ENCODE measurements at regions not wholly inside any gene's neighbourhood (a gene's known extent, or its start where the extent isn't known, plus 50 kb on each side); places are given as distances from the start of the nearest gene placed in this dataset.

DNA sequence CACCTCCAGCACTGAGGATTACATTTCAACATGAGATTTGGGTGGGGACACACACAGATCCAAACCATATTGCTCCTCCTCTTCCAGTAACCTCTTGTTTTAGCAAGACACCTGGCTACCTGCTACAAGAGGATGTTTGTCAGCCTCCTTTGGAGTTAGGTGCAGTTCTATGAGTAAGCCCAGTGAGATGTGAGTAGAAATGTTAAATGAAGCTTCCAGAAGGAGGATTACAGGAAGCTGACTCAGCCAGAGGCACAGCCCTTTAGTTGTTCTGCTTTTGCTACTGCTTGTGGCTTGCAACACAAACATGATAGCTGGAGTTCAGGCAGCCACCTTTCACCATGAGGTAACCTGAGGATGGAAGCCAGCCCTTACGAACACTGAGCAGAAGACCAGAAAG, 382.7 kb upstream of the RNF32 start:
- DNase-seq (ENCODE audit: insufficient read length, low spot score) (no peak), FAIRE-seq (no peak)
- TF ChIP-seq POLR2A (IDR thresholded peaks at IDR 0.05; ENCODE audit: low read depth, low read length): no peak
- no peak for TF ChIP-seq POU2F2 (IDR thresholded peaks at IDR 0.05; ENCODE audit: low read depth, low read length)
- TF ChIP-seq SPI1 (IDR thresholded peaks at IDR 0.05; ENCODE audit: low read depth, low read length): no peak
- TF ChIP-seq POLR2AphosphoS5 (IDR thresholded peaks at IDR 0.05; ENCODE audit: low read depth, low read length): no peak
- TF ChIP-seq TAF1 (IDR thresholded peaks at IDR 0.05; ENCODE audit: low read depth, low read length): no peak
- TF ChIP-seq PAX5 (IDR thresholded peaks at IDR 0.05; ENCODE audit: insufficient read depth, low read length, severe bottlenecking): no peak

DNA sequence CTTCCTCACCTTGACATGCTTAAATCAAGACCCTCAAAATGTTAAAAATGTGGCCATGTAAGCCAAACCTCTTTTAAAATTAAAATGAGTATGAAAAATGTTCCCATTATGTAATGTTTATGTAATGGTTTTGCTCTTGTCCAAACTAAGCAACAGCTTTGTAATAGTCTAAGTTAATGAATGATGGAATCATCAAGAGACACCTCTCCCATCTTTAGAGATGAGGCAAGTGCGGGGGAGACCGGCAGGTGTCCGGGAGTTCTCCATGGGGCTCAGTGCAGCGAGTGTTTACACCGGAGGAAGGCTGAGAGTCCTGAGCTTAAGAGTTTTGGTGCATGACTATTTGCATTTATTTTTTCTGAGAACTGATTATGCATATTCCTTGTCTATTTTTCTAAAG, 384.9 kb upstream of the RNF32 start:
- TF ChIP-seq POLR2AphosphoS5 (IDR thresholded peaks at IDR 0.05; ENCODE audit: low read depth, low read length) (no peak), TAF1 (IDR thresholded peaks at IDR 0.05; ENCODE audit: low read depth, low read length) (no peak), PAX5 (IDR thresholded peaks at IDR 0.05; ENCODE audit: insufficient read depth, low read length, severe bottlenecking) (no peak), SPI1 (IDR thresholded peaks at IDR 0.05; ENCODE audit: low read depth, low read length) (no peak), POU2F2 (IDR thresholded peaks at IDR 0.05; ENCODE audit: low read depth, low read length) (no peak), POLR2A (IDR thresholded peaks at IDR 0.05; ENCODE audit: low read depth, low read length) (no peak)
- no peak for DNase-seq (ENCODE audit: insufficient read length, low spot score)

DNA sequence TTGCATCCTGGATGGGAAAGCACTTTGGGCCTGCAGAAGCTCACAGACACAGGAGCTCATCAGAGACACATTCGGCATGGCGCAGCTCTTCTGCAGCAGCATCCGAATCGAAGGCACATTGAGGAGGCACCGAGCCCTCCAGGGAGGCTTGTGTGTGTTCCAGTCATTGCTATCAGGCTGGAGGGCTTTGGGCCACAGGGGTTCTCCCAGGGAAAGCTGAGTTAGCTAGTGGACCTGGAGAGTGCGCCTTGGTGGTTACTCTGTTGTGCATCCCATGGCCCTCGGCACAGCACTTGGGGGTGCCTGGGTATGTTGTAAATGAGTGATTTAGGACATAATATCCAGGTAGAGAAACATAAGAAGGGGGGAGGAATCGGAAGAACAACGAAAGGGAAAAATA, 388.7 kb upstream of the RNF32 start:
- FAIRE-seq (no peak), DNase-seq (ENCODE audit: insufficient read length, low spot score) (no peak)

More for the DNA sequence above, 384.9 kb upstream of the RNF32 start:
- no peak for FAIRE-seq

DNA sequence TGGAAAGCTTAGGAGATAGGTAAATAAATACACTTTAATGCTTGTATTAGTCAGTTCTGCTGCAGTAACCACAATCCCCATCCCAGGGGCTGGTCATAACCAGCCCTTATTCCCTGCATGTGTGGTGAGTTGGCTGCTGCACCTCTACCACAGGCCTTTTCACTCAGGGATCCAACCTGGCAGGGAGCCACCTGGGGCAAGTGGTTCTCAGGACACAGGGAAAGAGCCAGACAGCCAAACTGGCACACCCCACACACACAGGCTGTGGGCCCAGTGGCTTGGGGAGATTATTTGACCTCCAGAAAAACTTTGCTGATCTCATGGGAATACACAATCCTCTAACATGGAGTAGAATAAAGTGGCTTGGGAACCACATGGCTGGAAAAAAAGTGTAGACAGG, 400.0 kb upstream of the RNF32 start:
- no peak for FAIRE-seq
- TF ChIP-seq POLR2A (IDR thresholded peaks at IDR 0.05; ENCODE audit: low read depth, low read length) (no peak), TAF1 (IDR thresholded peaks at IDR 0.05; ENCODE audit: low read depth, low read length) (no peak), PAX5 (IDR thresholded peaks at IDR 0.05; ENCODE audit: insufficient read depth, low read length, severe bottlenecking) (no peak), POLR2AphosphoS5 (IDR thresholded peaks at IDR 0.05; ENCODE audit: low read depth, low read length) (no peak), SPI1 (IDR thresholded peaks at IDR 0.05; ENCODE audit: low read depth, low read length) (no peak), POU2F2 (IDR thresholded peaks at IDR 0.05; ENCODE audit: low read depth, low read length) (no peak)
- DNase-seq (ENCODE audit: insufficient read length, low spot score): no peak

More for the DNA sequence above, 388.7 kb upstream of the RNF32 start:
- TF ChIP-seq POLR2AphosphoS5 (IDR thresholded peaks at IDR 0.05; ENCODE audit: low read depth, low read length) (no peak), TAF1 (IDR thresholded peaks at IDR 0.05; ENCODE audit: low read depth, low read length) (no peak), POU2F2 (IDR thresholded peaks at IDR 0.05; ENCODE audit: low read depth, low read length) (no peak), SPI1 (IDR thresholded peaks at IDR 0.05; ENCODE audit: low read depth, low read length) (no peak), POLR2A (IDR thresholded peaks at IDR 0.05; ENCODE audit: low read depth, low read length) (no peak), PAX5 (IDR thresholded peaks at IDR 0.05; ENCODE audit: insufficient read depth, low read length, severe bottlenecking) (no peak)

DNA sequence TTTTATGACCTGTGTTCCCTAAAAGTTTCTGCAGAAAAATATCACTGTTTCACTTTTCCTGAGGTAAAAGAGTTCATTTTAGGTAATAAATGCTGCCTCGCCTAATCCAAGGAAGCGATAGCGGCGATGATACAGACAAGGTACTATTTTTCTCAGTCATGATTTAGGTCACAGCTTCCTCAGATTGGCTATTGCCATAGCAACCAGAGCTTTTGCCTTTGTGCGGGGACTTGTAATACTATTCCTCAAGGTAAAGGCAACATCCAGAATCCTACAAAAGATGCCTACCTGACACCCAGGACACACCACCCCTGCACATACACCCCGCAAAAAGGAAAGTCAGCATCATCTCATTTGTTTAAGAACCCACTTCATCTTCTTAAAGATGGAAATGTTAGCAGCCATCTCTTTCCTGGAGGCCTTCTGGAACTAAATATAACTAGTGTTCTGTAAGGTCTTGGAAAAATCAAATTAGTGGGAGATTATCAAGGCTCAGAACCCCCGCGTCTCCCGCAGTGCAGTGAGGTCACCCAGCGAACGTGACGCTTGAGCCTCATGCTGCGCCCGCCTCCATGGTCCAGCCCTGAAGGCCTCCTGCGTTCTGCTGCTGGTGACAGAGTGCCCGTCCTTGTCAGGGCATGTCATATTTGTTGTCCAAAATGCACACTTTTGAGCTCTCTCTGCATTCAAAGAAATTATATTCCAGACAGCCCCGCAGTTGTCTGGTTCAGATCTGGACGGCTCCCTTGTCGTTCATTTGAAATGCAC, 402.0 kb upstream of the RNF32 start:
- FAIRE-seq: no peak
- TF ChIP-seq SPI1 (IDR thresholded peaks at IDR 0.05; ENCODE audit: low read depth, low read length) (no peak), POLR2A (IDR thresholded peaks at IDR 0.05; ENCODE audit: low read depth, low read length) (no peak), POLR2AphosphoS5 (IDR thresholded peaks at IDR 0.05; ENCODE audit: low read depth, low read length) (no peak)
- no peak for DNase-seq (ENCODE audit: insufficient read length, low spot score)

DNA sequence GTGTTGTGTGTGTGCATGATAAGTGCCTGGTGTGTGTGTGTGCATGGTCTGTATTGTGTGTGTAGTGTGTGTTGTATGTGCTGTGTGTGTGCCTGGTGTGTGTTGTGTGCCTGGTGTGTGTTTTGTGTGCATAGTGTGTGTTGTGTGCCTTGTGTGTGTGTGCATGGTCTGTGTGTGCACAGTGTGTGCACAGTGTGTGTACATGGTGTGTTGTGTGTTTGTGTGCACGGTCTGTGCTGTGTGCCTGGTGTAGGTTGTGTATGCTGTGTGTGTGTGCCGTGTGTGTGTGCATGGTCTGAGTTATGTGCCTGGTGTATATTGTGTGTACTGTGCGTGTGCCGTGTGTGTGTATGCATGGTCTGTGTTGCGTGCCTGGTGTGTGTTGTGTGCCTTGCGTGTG, 403.0 kb upstream of the RNF32 start:
- no peak for DNase-seq (ENCODE audit: insufficient read length, low spot score)
- TF ChIP-seq TAF1 (IDR thresholded peaks at IDR 0.05; ENCODE audit: low read depth, low read length) (no peak), POLR2AphosphoS5 (IDR thresholded peaks at IDR 0.05; ENCODE audit: low read depth, low read length) (no peak), SPI1 (IDR thresholded peaks at IDR 0.05; ENCODE audit: low read depth, low read length) (no peak), POLR2A (IDR thresholded peaks at IDR 0.05; ENCODE audit: low read depth, low read length) (no peak), POU2F2 (IDR thresholded peaks at IDR 0.05; ENCODE audit: low read depth, low read length) (no peak), PAX5 (IDR thresholded peaks at IDR 0.05; ENCODE audit: insufficient read depth, low read length, severe bottlenecking) (no peak)
- FAIRE-seq: no peak

DNA sequence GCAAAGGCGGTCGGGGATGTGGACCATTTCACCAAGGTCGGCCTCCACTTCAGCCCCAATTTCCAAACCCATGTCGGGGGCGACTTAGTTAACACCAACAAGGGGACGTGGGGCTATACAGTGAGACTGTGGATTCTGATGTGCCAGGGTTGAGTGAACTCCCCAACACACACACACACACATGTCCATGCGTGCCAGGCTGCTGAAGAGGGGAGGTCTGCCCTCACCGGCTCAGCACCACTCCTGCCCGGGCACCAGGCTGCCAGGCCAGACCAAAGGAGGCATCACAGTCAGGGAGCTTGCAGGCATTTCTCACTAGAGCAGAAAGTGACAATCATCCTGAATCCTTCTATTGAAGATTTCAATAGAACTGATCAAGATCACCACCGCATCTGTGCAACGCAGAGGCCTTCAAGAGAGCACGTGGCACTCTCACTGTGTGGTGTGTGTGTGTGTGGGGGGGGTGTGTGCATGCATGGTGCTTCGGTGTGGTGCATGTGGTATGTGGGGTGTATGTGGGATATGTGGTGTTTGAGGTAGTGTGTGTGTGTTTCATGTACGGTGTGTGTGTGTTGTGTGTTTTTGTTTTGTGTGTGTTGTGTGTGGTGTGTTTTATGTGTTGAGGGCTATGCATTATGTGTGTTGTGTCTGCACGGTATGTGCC, 403.5 kb upstream of the RNF32 start:
- FAIRE-seq: no peak
- TF ChIP-seq TAF1 (IDR thresholded peaks at IDR 0.05; ENCODE audit: low read depth, low read length): no peak
- TF ChIP-seq POLR2AphosphoS5 (IDR thresholded peaks at IDR 0.05; ENCODE audit: low read depth, low read length): no peak
- DNase-seq (ENCODE audit: insufficient read length, low spot score): no peak

DNA sequence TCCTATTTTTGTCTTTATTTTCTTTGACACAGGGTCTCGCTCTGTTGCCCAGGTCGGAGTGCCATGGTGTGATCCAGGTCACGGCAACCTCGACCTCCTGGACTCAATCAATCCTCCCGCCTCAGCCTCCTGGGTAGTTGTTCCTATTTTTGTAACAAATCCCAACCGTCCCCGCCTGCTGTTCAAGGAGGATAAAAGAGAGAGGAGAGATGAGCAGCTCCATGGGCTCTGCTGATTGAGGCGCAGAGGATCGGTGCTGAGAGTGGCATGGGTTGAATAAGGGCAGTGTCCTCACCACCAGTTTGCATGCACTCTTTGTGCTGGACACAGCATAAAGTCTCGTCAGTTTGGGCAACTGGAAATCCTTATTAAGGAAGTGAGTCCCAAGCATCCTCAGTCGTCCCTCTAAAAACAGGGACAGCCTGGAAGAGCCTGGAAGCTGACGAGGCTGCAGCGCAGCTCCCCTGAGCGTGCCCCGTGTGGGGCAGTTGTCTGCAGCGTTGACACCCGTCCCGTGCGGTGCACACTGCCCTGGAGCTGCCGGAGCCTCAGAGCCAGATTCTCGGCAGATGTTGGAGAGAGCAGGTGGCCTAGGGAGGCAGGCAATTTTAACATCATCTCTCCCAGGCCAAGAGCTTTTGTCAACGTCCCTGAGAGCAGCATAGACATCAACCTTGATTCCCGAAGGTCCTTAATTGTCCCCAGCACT, 404.2 kb upstream of the RNF32 start:
- TF ChIP-seq POU2F2 (IDR thresholded peaks at IDR 0.05; ENCODE audit: low read depth, low read length) (no peak), PAX5 (IDR thresholded peaks at IDR 0.05; ENCODE audit: insufficient read depth, low read length, severe bottlenecking) (no peak), POLR2A (IDR thresholded peaks at IDR 0.05; ENCODE audit: low read depth, low read length) (no peak), TAF1 (IDR thresholded peaks at IDR 0.05; ENCODE audit: low read depth, low read length) (no peak), SPI1 (IDR thresholded peaks at IDR 0.05; ENCODE audit: low read depth, low read length) (no peak)
- no peak for DNase-seq (ENCODE audit: insufficient read length, low spot score)
- FAIRE-seq: no peak

DNA sequence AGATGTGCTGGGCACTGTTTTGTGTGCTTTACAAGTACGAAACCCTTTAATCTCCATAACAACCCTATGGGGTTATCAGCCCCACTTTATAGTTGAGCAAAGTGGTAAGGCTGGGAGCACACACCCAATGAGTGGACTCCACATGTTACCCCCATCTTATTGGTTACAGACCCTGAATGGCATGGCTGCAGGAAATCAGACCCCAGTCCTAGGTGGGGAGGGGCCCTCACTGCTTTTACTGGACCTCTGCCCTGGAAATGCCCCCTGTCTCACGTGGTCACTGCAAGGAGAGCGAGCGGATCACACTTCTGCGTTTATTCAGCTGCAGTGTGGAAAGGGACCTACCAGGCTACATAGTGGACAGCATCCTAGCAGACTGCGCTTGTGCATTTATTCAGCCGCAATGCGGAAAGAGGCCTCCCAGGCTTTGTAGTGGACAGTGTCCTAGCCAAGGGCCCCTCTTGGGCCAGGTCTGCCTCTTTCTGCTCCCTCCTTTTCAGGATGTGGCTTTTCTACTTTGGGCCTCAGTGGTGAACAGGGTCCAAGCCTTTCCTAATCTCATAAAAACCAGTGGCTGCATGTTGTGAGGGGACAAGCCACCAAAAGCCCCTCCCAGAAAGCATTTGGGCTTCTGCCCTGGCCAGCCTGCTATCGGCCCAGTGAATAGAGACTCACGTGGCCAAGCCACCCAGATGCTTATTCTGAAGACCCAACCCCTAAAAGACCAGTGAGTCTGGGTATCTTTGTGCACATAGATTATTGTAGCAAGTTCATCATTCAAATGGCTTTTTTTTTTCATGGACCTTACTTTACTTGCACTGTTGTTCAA, 405.7 kb upstream of the RNF32 start:
- TF ChIP-seq TAF1 (IDR thresholded peaks at IDR 0.05; ENCODE audit: low read depth, low read length): no peak
- TF ChIP-seq POU2F2 (IDR thresholded peaks at IDR 0.05; ENCODE audit: low read depth, low read length): no peak
- TF ChIP-seq SPI1 (IDR thresholded peaks at IDR 0.05; ENCODE audit: low read depth, low read length): no peak
- no peak for TF ChIP-seq POLR2A (IDR thresholded peaks at IDR 0.05; ENCODE audit: low read depth, low read length)
- TF ChIP-seq PAX5 (IDR thresholded peaks at IDR 0.05; ENCODE audit: insufficient read depth, low read length, severe bottlenecking): no peak
- FAIRE-seq (no peak), DNase-seq (ENCODE audit: insufficient read length, low spot score) (no peak)
